ENCODE measurements at regions not wholly inside any gene's neighbourhood (a gene's known extent, or its start where the extent isn't known, plus 50 kb on each side); places are given as distances from the start of the nearest gene placed in this dataset.
"Not testable (repeated sequence)": the region's sequence is repeated elsewhere in the genome, so short reads cannot be mapped to it uniquely, and the experiment has no call there.

DNA sequence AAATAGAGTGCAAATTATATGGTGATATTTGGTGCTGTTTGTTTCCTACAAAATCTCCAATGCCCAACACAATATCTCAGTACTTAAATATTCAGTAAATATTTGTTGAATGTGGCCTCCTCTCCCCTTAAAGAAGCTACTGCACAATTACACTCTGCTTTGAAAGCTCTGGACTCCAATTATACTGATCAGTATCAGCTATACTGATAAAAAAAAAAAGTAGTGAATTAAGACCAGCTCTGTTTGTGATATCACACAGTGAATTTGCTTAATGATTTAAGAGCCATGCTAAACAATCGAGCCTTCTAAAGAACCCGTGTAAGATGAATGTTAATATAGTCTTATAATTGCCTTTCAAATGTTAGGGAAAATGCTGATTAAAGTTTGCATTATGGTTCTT, 543.2 kb upstream of the API5 start:
- no peak for DNase-seq (ENCODE audit: low spot score)

DNA sequence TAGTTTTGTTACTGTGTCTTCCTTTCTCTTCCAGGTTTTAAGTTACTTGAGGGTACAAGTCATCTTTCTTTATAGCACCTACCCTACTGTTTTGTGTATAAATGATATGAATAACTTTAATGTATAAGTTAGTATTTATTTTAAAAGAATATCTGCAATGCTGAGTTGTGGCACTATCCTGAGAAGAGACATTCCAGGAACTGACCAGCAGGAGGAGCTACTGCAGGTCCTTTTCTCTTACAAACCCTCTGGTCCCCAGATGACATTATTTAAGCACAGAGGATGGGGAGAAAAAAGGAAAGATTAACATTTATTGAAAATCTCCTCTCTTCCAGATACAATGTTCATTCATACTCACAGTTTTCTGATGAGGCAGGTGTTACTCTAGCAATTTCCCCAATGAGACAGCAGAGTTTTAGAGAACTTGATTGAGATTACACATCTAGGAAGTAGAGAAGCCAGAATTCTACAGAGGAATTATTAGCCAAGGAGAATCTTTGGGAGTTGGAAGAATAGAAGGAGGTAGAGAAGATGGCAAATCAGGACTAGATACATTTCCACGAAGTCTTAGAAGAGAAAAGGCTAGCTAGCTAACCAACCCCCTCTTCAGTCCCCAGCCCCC, 541.2 kb upstream of the API5 start:
- no peak for DNase-seq (ENCODE audit: low spot score)

DNA sequence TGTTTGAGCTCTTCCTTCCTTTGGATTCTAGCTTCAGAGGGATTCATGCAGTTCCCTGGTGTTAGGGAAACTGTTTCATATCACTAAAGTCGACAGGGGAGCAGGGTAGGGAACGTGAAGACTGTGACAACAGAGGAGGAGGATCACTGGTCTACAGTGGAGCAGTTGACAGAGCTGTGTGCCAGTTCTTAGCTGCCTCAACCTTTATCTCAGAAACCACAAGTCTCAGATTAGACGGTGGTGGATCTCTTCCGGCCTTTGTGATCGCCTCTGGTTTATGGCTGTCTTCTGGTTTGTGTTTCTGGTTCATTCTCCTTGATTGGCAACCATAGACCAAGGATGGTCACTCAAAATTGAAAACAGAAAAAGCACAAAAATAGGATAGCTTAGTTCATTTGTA, 538.9 kb upstream of the API5 start:
- no peak for DNase-seq (ENCODE audit: low spot score)

DNA sequence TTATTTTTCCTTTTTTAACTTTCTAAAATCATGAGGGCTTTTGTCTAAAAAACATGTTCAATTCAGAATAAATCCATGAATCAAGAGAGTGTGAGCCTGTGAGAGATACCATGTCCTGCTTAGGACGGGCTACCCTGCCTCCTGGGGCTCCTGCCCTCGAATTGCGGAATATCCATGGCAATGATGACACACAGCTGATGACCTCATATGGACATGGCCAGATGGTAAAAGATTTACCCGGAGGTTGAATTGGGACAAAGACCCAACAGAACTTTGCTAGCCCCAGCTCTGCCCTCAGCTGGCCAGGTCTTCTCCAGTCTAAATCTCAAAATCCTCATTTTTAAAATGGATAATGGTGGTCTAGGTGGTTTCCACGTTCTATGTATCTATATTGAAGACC, 538.1 kb upstream of the API5 start:
- DNase-seq (ENCODE audit: low spot score) = no peak

DNA sequence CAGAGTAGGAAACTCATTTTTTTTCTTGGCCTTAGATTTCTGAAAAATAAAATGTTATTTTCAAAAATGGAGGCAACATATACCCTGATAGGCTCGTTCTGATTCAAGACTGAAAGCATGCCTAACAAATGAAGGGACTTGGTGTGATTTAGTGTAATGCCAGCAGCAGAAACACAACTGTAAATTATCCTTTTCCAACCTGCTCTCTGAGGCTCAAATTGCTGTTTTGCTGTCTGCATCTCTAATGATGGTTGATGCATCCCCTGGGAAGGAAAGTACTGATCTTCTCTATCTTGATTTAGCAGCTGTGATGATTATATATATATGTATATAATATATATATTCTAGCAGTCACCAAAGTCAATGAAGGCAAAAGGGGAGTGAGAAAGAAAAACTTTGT, 537.2 kb upstream of the API5 start:
- DNase-seq (ENCODE audit: low spot score) = no peak

DNA sequence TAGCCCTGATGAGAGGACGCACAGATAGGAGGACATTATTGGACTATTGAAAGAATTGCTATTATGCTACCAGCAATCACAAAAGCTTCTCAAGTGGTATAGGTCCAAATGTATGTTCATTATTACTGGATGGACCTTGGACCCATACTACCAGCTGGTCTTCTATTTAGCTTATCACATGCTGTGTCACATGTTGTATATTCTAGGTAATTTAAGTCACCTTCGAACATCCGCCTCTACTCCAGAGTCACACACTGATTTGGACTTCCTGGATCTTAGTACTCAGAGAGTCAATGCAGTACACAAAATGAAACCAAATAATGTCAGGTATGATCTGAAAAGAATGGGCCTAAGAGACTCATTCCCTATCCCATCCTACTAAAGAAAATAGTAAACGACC, 534.0 kb upstream of the API5 start:
- DNase-seq (ENCODE audit: low spot score) = no peak

DNA sequence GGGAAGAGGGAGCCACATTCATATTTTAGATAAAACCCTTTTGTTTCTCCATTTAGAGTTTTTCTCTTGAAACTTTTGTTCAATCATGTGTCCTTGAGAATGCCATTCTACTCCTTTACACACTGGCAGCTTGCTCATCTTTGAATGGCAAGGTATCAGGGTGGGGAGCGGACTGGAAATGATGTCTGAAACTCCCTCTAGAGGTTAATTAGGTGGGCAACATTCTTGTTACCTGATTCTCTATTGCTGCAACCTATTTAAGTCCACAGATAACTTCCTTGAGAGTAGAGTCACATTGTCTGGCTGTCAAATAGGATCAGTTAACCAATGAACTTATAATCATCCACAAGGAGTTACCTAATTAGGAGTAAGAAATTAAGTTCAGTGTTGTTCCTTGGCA, 533.6 kb upstream of the API5 start:
- no peak for DNase-seq (ENCODE audit: low spot score)

DNA sequence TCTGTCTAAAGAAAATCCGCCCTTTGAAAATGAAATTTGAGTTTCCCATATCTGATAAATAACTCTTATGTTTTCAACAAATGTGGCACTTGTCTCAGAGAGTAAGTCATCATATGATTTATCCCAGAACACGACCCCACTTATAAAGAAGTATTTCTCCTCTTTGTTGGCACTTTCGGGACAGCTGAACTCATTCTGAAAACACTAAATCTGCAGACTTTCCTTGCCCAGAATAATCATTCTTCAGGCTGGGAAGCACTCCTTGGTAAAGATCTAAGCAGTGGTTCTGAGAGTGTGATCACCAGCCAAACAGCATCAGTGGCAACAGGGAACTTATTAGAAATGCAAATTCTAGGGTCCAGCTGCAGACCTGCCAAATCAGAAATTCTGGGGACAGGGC, 532.2 kb upstream of the API5 start:
- DNase-seq (ENCODE audit: low spot score) = no peak

DNA sequence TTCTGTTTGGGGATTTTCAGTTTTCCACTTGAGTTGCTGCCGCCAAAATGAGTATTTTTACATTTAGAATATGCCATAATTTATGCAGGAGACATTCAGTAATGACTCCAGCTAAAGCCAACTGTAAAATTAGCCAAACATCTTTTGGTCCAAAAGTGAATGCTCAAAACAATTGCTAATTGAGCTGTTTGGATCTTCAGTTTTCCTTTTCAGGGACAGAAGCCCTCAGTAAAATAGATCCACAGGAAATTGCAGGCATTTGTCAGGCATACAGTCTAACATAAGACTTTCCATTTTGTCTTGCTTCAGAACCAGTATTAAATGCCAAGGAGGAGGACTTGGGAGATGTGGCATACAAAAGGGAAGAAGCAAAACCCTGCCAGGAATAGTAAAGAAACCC, 524.8 kb upstream of the API5 start:
- no peak for DNase-seq (ENCODE audit: low spot score)

DNA sequence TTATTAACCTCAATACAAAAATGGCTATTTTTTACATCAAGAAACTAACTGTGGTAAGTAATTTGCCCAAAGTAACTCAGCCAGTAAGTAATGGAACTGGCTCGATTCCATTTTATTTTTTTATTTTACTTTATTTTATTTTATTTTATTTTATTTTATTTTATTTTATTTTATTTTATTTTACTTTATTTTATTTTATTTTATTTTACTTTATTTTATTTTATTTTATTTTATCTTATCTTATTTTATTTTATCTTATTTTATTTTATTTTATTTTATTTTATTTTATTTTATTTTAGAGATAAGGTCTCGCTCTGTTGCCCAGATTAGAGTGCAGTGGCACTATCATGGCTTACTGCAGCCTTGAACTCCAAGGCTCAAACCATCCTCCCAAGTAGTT, 516.3 kb upstream of the API5 start:
- not testable (repeated sequence) for DNase-seq (ENCODE audit: low spot score)

DNA sequence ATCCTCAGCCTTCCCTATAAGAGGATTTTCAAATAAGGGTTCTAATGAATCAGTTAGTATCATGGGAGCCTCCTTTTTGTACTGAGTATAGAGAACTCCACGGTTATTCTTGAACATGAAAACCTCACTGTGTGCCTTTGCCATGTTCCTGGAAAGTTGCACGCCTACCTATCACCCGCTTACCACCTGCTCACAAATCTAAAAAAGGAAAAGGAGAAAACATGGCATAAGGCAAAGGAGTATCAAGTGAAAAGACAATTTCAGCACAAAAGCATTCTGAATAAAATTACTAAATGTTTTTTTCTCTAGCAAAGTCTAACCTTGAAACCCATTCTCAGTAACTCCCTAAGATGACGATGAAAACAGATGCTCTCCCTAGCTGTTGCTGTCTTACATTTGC, 511.8 kb upstream of the API5 start:
- no peak for DNase-seq (ENCODE audit: low spot score)

DNA sequence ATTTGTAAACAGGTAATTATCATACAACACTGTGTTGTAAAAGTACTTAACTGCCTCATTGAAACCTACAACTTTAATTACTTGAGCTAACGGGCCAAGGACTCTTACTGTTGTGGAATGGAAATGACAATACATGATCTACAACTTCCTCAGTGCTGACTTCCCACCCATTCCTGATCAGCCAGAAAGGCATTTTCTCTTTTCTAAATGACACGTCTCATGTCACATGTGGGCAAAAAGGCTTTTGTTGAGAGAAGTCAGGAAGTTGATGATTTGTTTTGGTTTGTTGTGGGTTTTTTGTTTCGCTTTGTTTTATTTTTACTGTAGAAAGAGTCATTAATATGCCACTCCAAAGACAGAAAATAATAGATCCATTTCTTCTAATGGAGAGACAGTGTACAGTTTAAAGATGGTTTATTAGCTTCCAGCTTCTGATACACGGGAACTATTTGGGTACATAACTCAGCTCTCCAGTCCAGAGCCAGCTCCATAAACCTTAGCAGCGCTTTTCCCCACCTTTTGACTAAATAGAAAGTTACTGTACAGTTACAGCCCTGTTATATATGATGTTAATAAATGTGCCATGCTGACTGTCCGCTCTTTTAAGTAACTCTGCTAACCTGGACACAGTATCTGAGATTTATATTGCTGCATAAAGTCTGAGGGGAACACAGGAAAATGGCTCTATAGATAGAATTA, 509.4 kb upstream of the API5 start:
- no peak for DNase-seq (ENCODE audit: low spot score)

DNA sequence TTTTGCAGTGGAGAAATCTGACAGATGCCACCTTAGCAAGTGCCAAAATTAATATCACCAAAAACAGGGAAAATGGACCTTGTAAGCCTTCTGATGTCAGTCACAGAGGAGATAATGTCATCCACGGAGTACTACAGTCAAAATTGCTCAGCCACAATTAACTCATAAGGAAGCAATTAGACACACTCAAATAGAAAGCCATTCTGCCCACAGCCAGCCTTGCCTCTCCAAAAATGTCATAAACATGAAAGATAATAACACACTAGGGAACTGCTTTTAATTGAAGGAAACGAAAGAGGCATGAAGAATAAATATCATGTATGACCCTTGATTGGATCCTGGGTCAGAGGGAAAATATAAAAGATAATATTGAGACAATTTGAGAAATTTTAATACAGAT, 505.6 kb upstream of the API5 start:
- DNase-seq (ENCODE audit: low spot score) = no peak

DNA sequence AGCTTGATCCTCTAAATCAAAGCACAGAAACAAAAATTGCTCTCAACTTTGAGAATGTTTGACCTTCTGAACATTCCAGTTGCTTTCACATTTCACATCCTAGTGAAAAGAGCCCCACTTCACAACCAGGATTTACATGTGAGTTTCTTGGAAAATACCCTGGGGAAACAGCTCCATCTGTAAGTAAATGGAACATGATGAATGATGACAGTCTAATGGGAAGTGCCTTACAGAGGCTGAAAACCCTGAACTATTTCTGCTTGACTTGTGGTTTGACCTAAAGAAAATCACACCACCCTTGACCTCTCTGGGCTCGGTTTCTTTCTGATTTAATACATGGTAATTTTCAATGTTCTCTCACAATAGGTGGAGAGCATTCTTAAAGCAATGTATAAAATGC, 499.4 kb upstream of the API5 start:
- DNase-seq (ENCODE audit: low spot score) = no peak

DNA sequence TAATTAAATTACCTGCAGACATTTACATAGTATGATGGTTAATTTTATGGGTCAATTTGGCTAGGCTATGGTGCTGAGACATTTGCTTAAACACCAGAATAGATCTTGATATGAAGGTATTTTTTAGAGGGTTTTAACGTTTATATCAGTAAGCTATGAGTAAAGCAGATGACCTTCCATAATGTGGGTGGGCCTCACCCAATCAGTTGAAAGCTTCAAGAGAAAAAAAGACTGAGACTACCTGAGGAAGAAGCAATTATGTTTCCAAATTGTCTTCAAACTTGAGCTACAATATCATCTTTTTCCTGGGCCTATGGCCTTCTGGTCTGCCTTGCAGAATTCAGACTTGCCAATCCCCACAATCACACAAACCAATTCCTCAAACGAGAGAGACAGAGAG, 498.8 kb upstream of the API5 start:
- DNase-seq (ENCODE audit: low spot score) = no peak

DNA sequence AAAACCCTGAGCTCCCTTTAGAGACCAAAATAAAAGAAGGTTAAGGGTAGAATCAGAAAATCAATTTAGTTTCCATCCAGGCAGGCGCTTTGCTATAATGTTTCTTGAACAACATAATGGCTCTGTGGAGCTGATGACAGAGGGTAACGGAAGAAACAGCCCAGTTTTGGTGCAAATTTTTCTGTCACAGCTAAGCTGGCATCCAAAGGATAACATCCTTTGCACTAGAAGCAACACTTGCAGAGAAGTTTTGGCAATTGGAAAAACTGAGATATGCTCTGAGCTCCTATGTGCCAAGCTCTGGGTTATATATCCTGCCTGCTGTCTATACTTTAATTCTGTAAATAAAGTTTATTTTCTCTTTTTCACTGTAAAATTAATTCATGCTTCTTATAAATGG, 495.3 kb upstream of the API5 start:
- DNase-seq (ENCODE audit: low spot score) = no peak

DNA sequence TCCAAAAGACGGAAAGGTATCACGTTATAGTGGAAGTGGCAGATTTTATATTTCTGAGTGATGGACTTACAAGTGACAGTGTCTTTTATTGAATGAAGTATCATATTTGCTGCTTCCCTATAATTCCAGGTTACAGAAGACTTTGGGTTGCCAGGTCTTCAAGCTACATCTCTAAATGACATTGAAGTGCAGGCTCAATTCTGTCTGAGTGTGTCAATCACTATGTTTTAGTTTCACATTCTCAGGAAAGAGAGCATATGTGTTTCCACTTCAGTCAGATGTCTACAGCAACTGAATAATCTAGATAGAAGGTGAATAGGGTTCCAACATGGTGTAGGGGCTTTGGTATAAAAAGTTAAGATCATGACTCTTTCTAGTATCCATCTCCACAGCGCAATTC, 492.7 kb upstream of the API5 start:
- no peak for DNase-seq (ENCODE audit: low spot score)

DNA sequence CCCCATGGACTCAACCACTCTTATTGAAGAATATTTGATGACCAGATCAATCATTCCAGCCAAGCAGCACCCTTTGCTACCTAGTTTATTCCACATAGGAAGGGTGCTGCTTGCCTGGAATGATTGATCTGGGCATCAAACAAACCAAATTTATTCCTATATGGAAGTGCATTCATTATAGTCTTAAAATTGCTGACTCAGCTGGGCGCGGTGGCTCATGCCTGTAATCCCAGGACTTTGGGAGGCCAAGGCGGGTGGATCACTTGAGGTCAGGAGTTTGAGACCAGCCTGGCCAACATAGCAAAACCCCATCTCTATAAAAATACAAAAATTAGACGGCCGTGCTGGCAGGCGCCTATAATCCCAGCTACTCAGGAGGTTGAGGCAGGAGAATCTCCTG, 489.6 kb upstream of the API5 start:
- DNase-seq (ENCODE audit: low spot score) = not testable (repeated sequence)

DNA sequence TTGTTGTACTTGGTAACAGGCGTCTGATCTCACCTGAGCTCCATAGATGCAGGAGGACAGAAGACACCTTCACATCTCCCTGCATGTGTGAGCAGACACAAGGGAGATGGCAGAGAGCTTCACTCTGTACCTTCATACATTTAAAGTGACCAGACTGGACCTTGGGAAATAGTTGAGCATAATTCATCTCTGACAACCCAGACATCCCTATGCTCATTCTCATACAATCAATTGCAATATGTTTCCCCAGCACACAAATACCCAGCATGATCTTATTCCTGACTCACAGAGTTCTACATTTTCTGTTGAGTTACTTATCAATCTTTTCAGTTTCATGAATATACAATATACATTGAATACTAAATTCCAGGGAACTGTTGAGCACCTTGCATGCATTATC, 488.2 kb upstream of the API5 start:
- no peak for DNase-seq (ENCODE audit: low spot score)

DNA sequence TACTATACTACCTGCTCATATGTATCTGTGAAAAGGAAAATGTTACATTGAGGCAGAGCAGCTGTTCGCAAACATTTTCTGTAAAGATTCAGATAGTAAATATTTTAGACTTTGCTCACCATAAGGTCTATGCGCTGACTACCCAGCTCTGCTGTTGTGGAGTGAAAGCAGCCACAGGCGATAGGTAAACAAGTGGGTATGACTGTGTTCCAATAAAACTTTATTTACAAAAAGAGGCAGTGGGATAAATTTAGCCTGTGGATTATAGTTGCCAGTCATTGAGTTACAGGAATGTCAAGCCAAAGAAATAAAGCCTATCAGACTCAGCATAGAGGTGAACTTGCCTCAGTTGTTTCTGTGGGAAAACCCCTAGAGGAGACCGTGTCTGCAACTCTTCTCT, 487.7 kb upstream of the API5 start:
- DNase-seq (ENCODE audit: low spot score) = no peak

DNA sequence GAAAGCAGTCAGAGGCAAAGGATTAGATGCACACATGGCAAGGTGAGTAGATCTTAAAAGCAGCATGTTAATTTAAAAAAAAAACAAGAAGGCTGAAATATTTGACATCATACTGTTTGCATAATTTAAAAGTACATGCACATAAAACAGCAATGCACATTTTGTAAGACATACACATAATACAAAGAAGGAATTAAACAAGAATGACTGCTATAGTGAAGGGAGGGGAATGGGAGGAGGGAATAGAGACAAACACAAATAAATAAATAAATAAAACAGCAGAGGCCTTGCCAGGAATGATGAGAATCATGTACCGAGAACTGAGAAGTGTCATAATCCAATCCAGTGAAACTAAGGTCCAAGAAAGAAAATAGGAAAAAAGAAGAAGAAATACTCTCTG, 486.2 kb upstream of the API5 start:
- no peak for DNase-seq (ENCODE audit: low spot score)

DNA sequence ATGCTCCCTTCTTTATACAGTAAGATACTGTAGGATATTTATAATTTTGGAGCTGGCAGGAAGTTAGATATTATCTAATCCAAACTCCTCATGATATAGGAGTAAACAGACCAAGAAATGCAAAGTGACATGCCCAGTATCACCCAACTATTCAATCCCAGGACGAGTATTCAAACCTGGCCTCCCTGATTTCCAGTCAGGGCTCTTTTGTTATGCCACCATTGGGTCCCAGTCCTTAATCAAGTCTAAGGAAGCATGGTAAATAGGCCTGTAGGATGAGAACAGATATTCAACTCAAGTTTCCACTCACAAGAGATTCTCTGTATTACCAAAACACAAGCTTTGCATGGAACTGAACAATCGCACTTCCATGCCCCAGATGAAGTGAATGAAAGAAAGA, 484.0 kb upstream of the API5 start:
- no peak for DNase-seq (ENCODE audit: low spot score)

DNA sequence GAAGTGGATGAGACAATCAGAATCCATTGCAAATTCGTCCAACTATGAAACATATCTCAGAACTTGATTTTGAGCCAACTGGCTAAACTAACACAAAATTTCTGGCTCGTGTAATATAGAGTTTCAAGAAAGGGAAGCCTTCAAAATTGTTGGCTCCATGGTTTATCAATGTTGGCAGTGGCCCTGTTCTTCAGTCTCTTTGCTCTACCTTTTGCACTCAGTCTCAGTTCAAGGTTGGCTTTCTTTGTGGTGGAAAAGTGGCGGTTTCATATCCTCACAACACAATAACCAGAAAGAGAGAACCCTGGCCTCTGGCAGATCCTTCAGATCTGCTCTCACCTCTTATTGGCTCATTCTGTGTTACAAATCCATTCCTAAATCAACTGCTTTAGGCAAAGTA, 473.8 kb upstream of the API5 start:
- DNase-seq (ENCODE audit: low spot score) = no peak

DNA sequence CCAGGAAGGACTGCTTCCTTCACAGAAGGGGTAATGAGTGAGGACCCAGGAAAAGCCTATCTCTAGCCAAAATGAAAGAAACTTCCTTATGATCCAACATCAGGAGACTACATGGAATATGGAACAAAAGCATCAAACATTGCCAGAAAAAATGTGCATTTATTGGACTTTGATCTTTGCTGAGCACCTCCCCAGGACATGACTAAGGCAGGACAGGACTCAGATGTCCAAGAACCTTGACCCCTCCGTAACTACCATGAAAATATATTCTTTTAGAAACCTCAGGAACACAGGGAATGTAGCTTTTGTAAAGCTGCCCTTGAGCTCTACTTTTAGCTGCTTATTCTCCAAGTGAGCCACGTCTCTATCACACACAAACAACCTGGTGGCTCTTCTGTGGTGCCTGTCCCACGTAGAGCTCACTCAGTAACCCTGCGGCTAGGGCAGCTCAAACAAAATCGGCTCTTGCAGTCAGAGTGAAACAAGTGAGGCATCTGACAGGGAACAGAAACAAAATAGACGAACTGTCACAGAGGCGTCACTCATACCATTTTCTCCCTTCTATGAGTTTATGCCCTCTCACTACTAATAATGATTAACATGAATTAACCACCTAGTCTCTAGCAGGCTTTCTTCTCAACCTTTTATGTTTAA, 471.5 kb upstream of the API5 start:
- no peak for DNase-seq (ENCODE audit: low spot score)
